GM21367 (cell line): ENCODE measurements at regions not wholly inside any gene's neighbourhood (a gene's known extent, or its start where the extent isn't known, plus 50 kb on each side); places are given as distances from the start of the nearest gene placed in this dataset.

Experiments used
- ATAC-seq: cut with Tn5 transposase; IDR thresholded peaks from one replicate; pipeline ENCODE4 v1.9.1; 2021; ENCODE audit not compliant: unreplicated experiment

DNA sequence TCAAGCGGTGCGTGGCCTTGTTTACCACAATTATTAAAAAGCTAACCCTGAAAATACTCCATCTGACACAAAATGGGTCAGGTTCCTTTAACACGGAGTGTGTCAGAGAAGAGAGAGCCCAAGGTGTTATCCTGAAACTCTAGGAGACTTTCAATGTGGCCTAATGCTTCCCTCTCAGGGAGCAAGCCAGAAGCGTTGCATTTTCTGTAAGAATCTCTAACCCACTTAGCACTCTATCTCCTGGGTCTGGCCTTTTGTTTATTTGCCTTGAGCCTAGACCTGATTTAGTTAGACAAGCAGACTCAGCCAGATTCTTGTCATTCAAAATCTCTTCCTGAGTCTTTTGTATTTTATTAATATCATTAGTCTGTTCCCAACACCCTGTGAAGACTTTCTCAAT is 184.0 kb upstream of the SYT1 start:
- ATAC-seq, result no peak

DNA sequence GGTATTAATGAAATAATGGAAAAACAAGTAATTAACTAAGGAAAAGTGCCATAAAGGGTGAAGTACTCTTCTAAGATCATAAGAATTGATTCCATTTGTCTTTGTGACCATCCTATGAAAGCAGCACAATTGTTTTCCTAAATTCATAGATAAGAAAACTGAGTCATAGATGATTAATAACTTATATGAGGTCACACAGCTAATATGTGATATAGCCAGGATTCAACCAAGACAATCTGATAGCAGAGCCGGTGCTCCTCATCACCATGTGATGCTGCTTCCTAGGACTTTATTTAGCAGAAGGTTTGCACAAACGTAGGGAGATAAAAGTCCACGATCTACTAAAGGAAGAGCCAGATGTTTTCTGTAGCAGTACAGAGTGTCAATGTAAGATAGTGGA is 181.5 kb upstream of the SYT1 start:
- no peak for ATAC-seq

DNA sequence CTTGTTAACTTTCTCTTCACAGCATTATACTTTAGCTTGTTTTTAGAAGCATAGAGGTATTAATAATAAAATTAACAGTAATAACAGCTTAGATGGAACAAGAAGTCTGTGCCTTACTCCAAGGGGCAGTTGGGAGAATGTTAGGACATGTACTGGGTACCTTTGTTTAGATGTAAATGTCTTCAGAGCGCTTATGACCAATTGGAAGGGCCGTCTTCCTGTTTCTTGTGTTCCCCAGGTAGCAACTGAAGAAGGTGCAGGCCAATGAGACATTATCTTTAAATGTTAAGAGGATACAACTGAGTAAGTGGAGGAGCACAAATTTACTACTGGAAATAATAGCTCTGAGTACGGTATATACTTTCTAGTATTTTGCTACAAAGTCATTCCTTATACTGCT is 180.9 kb upstream of the SYT1 start:
- ATAC-seq, result no peak

DNA sequence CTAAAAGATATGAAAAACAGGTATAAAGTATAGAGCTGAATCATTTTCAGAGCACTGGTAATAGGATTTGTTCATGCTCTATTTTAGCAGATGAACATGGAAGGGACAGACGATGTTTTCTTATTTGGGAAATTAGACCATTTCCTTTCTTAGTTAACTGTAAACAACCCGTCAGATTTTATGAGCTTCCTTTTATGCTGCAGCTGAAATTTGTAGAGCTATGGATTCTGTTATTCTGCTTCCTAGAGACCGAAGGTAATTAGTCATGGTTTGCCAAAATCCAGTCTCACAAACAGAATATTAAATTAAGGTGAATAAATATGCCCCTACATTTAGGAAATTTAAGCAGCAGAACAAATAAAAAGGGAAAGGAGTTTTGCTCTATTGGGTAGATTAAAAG is 180.2 kb upstream of the SYT1 start:
- ATAC-seq, result no peak

DNA sequence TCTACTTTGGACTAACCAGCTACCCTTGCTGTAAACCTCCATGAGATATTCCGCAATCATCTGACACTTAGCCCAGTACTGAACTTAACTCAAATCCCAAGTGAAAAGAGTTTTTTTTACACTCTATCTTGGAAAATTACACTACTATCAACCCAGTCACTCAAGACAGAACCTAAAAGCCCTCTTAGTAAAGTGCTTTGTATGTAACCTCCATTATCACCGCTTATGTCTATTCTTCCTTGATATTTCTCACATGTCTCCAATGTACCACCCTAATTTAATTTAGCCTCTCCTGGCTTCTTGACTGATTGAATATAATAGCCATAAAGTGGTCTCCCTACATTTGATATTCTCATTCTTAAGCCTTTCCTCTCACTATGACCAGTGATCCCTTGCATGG is 168.8 kb upstream of the SYT1 start:
- ATAC-seq, result no peak

DNA sequence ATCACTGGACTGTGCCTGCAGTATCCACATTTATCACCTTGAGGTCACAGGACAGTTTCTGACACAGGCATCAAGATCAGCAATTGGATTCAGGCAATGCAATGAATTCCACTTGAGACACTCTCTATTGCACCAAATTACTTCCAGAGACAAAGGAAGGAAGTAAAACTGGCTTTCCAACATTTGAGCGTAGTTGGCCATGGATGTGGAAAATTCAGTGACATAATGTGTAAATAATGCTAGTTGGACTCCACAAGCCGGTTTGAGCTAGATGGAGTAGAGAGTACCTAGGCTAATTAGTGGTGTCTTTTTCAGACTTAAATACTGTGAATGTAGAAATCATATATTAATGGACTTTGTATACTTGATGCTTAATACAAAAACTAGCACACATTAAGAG is 168.3 kb upstream of the SYT1 start:
- ATAC-seq, result no peak

DNA sequence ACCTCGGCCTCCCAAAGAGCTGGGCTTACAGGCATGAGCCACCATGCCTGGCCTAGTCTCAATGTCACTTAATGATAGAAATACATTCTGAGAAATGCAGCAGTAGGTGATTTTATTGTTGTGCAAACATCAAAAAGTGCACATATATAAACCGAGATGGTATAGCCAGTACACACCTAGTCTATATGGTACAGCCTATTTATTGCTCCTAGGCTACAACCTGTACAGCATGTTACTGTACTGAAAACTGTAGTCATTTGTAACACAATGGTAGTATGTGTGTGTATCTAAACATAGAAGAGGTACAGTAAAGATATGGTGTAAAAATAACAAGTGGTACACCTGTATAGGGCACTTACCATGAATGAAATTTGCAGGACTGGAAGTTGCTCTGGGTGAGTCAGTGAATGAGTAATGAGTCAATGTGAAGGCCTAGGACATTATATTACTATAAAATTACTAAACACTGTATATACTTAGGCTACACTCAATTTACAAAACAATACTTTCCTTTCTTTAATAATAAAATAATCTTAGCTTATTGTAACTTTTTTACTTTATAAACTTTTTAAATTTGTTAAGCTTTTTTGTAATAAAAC is 166.7 kb upstream of the SYT1 start:
- ATAC-seq, result no peak

DNA sequence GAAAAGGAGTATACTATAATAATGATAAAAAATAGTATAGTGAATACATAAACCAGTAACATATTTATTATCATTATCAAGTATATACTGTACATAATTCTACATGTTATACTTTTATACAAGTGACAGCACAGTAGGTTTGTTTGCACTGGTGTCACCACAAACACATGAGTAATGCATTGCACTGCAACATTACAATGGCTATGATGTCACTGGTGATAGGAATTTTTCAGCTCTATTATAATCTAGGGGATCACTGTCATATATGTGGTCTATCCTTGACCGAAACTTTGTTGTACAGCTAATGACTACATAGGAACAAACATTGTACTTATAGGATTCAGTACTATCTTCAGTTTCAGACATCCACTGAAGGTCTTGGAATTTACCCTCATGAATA is 165.8 kb upstream of the SYT1 start:
- ATAC-seq, result no peak

DNA sequence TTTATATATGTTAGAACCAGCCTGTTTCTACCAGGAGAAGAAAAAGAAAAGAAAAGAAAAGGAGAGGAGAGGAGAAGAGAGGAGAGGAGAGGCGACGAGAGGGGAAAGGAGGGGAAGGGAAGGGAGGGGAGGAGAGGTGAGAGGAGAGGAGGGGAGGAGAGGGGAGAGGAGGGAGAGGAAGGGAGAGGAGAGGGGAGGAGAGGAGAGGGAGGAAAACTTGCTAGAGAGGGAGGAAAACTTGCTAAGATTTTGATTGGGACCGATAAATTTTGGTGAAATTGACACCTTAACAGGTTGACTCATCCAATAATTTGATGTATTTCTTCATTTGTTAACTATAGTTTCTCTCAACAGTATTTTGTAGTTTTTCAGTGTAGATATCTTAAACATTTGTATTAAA is 164.0 kb upstream of the SYT1 start:
- no peak for ATAC-seq

DNA sequence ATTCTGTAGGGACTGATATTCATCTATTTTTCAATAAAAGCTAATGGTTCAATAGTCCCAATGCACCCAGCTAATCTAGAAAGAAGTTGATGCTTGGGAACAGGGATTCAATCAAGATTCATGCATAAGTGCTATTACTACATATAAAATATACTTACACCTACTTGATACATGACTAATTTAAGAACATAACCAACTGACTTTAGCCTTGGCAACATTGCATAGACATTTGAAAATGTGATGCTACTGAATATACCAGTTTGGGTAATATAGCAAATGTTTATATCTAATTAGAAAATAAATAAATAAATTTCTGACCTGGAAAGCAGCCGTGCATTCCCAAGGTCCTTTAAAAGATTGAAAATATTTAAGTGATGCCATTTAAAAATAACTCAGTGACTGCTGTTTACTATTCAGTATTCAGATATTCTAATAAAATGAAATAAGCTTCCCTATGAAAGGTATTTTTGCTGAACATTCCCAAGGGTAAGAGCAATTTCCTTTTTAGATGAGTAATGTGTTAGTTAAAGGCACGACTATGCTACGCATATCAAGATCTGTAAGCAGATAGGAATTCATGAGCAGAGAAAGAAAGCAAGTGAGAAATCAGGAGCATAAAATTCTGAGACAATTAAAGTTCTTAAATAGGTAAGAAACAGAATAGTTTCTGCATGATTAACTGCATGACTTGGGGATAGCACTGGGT is 160.6 kb upstream of the SYT1 start:
- no peak for ATAC-seq

DNA sequence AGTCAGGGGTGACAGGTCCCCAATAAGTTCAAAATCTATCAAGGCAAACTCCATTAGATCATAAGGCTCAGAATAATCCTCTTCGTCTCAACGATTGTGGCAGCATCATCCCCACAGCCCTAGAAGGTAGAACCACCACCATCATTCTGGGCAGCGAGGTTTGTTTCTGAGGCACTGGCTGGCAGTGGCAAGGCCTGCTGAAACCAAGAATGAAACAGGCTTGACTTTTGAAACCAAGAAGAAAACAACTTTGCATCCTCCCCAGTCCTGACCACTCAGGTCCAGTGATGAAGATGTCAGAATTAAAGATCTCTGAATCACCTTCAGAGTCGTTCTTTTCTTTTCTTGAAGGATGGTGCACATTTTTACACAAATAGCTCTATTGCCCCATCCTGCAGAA is 152.6 kb upstream of the SYT1 start:
- ATAC-seq, result no peak

DNA sequence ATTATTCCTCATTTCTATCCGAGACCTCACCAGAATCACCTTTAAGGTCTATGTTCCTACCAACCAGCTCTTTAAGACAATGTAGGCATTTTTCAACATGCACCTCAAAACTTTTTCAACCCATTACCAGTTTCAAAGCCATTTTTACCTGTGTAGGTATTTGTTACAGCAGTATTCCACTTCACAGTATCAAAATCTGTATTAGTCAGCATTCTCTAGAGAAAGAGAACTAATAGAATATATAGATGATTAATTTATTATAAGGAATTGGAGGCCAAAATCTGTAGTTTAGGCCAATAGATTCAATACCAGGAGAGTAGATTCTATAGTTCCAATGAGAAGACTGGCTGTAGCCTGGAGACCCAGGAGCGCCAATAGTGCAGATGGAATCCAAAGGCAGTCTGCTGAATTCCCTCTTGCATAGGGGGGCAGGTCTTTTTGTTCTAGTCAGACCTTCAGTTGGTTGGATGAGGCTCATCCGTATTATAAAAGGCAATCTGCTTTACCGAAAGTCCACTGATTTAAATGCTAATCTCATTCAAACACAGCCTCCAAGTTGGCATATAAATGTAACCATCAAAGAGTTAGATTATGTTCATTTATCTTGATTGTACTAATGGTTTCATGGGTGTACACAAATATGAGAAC is 151.6 kb upstream of the SYT1 start:
- ATAC-seq, result no peak

DNA sequence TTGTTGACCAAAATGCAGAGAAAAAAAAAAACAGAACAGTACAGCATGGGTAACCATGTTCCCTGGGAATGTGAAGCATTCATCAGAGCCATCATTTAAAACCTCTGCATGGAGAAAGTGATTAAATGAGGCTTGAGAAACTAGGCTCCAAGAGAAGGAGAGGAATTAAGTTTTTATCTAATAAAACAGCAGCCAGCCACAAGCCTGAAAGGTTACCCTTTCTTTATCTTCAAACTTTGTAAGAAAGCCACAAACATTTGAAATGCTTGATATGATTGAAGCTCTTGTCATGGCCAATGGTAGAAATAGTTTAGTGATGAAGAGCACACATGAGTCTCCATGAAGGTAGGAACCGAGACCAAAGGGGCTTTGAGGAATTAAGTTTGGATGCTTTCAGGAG is 144.9 kb upstream of the SYT1 start:
- ATAC-seq, result no peak

DNA sequence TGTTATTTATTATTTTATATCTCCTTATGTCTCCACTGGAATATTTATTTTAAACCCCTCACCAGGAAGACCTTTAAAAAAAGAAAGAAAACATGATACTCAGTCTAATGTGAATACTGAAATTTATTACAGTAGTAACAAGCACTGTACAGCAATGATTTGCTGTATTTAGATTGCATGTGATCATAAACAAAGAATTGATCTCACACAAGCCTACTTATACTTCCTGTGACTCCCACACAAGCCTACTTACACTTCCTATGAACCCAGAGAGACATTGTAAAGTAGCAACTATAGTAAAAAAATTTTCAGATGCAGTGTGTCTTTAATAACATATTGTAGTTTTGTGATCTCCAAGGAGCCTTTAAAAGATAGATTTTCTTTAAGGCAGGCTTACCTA is 142.7 kb upstream of the SYT1 start:
- ATAC-seq, result no peak

DNA sequence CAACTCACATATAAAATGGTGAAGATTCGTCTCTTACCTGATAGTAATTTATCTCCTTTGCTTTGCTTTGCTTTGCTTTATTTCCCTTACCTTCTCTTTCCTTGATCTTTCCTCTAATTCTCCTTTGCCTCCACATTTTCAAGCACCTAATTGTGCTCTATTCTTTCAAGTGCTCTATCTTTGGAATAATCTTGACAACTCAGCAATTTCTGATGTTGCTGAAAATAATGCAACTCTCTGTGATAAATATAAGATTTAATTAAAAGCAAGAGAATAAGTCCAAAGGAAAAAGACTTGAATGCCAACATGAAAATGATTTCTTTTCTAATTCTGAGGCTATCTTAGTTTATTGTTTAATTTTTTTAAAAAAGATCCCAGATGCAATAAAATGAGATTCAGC is 139.5 kb upstream of the SYT1 start:
- no peak for ATAC-seq

DNA sequence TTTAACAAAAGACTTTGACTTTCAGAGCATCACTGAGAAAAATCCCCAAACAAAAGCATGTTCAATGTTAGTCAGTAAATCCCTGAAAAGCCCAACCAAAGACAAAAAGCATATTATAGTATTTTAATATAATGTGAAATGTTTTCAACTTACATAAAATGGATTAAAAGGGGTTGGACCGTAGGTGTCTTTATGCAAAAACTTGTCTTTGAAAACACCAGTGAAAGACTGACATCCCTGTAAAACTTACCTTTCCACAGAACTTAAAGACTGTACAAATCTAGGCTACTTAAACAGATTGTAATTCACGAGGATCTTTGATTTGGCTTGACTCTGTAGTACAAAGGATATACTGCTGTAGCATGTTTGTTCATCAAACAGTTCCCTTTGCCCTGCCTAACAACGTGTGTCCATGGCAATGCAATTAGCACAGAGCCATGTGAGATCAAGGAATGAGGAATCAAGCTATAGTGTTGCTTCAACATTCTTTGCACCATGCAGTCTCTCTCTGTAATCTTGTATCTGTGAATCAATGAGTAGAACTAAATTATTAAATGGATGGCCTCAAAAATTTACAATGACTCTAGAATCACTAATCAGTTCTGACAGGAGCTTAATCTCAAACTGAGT is 138.5 kb upstream of the SYT1 start:
- ATAC-seq, result no peak

DNA sequence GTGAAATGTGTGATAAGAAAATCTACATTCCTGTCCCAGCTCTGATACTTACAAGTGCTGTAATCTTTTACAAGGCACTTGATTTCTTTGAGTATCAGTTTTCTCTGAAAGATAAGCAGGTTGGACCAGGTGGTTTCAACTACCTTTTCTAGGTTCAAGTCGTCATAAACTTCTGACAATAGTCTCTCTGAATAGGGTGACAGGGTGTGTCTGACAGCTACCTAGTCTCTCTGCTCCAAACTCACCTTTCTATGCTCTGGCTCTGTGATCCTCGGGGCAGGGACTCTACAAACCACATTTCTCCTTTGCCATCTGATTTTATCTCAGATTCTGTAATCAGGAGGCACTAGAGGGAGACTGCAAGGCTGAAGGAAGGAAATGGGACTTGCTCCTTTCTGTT is 137.7 kb upstream of the SYT1 start:
- no peak for ATAC-seq

DNA sequence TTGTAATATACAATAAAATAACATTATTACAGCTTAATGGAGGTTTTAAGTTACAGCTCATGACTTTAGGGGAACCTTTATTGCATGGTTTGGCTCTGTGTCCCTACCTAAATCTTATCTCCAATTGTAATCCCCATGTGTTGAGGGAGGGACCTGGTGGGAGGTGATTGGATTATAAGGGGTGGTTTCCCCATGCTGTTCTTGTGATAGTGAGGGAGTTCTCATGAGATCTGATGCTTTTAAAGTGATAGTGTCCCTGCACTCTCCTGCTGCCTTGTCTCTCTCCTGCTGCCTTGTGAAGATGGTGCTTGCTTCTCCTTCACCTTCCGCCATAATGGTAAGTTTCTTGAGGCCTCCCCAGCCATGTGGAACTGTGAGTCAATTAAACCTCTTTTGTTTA is 132.1 kb upstream of the SYT1 start:
- no peak for ATAC-seq

DNA sequence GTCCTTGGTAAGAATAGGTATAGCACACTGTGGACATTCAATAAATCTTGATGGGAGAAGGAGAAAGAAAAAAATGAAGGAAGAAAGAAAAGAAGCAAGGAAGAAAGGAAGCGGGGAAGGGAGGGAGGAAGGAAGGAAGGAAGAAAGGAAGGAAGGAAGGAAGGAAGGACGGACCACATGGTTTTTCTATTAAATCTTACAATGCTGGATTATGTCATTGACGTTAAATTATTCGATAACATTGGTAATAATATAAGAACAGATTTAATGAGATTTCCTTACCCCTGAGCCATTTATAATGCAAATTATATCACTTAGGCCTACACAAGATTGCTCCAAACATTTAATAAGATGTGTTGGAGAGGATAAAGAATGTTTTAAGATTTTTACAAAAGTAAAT is 124.9 kb upstream of the SYT1 start:
- ATAC-seq, result no peak

DNA sequence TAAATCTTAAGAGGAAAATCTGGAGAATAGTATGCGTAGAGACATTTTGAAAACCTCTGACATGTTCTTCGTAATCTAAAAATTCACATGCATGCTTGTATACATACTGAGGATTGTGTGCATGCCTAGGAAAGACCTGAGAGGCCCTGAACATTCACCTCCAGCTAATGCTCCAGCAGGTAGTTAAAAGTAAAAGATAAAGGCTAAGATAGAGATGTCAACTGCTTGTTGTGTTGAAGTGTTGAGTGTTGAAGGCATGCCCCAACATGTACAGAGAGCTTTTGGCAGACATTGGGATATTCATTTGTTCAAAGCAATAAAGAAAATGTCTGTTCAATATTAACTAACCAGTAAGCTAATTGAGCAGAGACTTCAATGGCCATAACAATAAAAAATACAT is 118.6 kb upstream of the SYT1 start:
- no peak for ATAC-seq

DNA sequence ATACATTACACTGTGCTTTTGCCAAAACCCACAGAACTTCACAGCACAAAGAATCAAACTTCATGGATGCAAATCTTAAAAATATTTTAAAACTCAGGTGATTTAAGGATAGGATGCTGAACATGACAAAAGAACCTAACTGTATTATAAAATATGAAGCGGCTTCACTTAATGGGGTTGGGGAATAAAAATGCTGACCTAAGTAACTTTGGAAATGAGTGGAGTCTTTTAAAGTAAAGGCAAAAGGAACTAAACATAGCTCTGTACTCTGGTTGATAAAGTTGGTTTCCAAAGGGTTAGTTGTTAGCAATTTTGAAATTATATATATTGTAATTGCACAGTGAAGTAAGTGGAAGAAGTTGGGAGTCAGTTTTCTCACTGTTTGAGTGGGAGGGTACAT is 111.5 kb upstream of the SYT1 start:
- ATAC-seq, result no peak

DNA sequence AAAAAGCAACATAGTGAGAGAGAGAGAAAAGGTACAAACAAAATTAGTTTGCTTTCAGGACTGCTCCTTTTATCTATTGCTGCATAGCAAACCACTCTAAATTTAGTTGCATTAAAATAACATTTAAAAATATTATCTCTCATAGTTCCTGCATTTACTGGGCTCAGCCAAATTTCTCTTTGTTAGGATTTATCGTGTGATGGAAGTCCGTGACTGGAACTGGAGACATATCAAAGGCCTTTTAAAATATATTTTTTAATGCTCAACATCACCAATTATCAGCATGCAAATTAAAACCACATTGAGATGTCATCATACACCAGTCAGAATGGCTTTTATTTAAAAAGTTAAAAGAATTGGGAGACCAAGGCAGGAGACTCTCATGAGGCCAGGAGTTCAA is 107.6 kb upstream of the SYT1 start:
- ATAC-seq, result no peak
